ENCODE measurements at regions not wholly inside any gene's neighbourhood (a gene's known extent, or its start where the extent isn't known, plus 50 kb on each side); places are given as distances from the start of the nearest gene placed in this dataset.

GRCh38 chr1:195105281-195105680 lies 1503.0 kb downstream of the KCNT2 start:
- no peak for TF ChIP-seq CTCF (conservative IDR thresholded peaks at IDR 0.05; ENCODE audit: low read length)
- TF ChIP-seq EZH2phosphoT487 (IDR thresholded peaks at IDR 0.05; ENCODE audit: borderline replicate concordance, low read depth, low read length) = no peak
